SK-N-SH treated with all-trans-retinoic acid at 6 μM for 48 hours (cell line): ENCODE measurements at regions not wholly inside any gene's neighbourhood (a gene's known extent, or its start where the extent isn't known, plus 50 kb on each side); places are given as distances from the start of the nearest gene placed in this dataset.

Source experiments
- ATAC-seq: fragments of 200-7000 bp; cut with Tn5 transposase; 3 replicates; pipeline ENCODE4 v1.9.1; 2020; ENCODE audit warnings: mild to moderate bottlenecking, moderate library complexity
- ARNTL ChIP-seq: fragments of 450-650 bp; formaldehyde crosslinking; IDR thresholded peaks from 2 replicates; pipeline ENCODE4 v1.5.0; 2020; ENCODE audit warnings: low read depth, mild to moderate bottlenecking, moderate library complexity, borderline replicate concordance
- BACH2 ChIP-seq: fragments of 250-450 bp; sonication (Bioruptor Pico); IDR thresholded peaks from 2 replicates; pipeline ENCODE4 v1.9.0; 2021; ENCODE audit warnings: mild to moderate bottlenecking, borderline replicate concordance
- CSDC2 ChIP-seq: fragments of 250-450 bp; sonication (Bioruptor Pico); IDR thresholded peaks from 2 replicates; pipeline ENCODE4 v1.5.0; 2020; ENCODE audit warnings: mild to moderate bottlenecking, moderate library complexity
- ESRRG ChIP-seq: fragments of 250-450 bp; sonication (Bioruptor Pico); IDR thresholded peaks from 2 replicates; pipeline ENCODE4 v1.6.1; 2021; ENCODE audit warnings: mild to moderate bottlenecking
- GLIS3 ChIP-seq: fragments of 250-450 bp; sonication (Bioruptor Pico); IDR thresholded peaks from 2 replicates; pipeline ENCODE4 v1.5.0; 2020; ENCODE audit warnings: mild to moderate bottlenecking, moderate library complexity
- ISL1 ChIP-seq: fragments of 250-450 bp; sonication (Bioruptor Pico); IDR thresholded peaks from 2 replicates; pipeline ENCODE4 v2.1.2; 2022; ENCODE audit warnings: mild to moderate bottlenecking, moderate library complexity
- OSR1 ChIP-seq: fragments of 250-450 bp; sonication (Bioruptor Pico); IDR thresholded peaks from 2 replicates; pipeline ENCODE4 v1.8.0; 2022; ENCODE audit warnings: moderate library complexity, mild to moderate bottlenecking, inconsistent platforms
- PPARA ChIP-seq: fragments of 250-450 bp; sonication (Bioruptor Pico); IDR thresholded peaks from 2 replicates; pipeline ENCODE4 v1.5.0; 2020; ENCODE audit warnings: mild to moderate bottlenecking, borderline replicate concordance
- RARB ChIP-seq: fragments of 250-450 bp; sonication (Bioruptor Pico); IDR thresholded peaks from 2 replicates; pipeline ENCODE4 v1.8.0; 2021; ENCODE audit warnings: mild to moderate bottlenecking, moderate library complexity
- SNAI2 ChIP-seq: fragments of 250-450 bp; sonication (Bioruptor Pico); IDR thresholded peaks from 2 replicates; pipeline ENCODE4 v1.5.0; 2020; ENCODE audit warnings: mild to moderate bottlenecking, moderate library complexity
- TCF4 ChIP-seq: fragments of 250-450 bp; sonication (Bioruptor Pico); IDR thresholded peaks from 2 replicates; pipeline ENCODE4 v1.8.0; 2021; ENCODE audit warnings: mild to moderate bottlenecking, moderate library complexity, borderline replicate concordance
- TOX ChIP-seq: fragments of 250-450 bp; sonication (Bioruptor Pico); IDR thresholded peaks from 2 replicates; pipeline ENCODE4 v1.8.0; 2021; ENCODE audit warnings: mild to moderate bottlenecking, moderate library complexity, borderline replicate concordance
- ZC3H10 ChIP-seq: fragments of 250-450 bp; sonication (Bioruptor Pico); IDR thresholded peaks from 2 replicates; pipeline ENCODE4 v1.5.1; 2021; ENCODE audit warnings: mild to moderate bottlenecking, moderate library complexity
- ZFP3 ChIP-seq: fragments of 250-450 bp; sonication (Bioruptor Pico); IDR thresholded peaks from 2 replicates; pipeline ENCODE4 v1.5.0; 2020; ENCODE audit warnings: mild to moderate bottlenecking, moderate library complexity
- ZFP30 ChIP-seq: fragments of 450-650 bp; formaldehyde crosslinking; IDR thresholded peaks from 2 replicates; pipeline ENCODE4 v1.5.0; 2022; ENCODE audit warnings: mild to moderate bottlenecking, moderate library complexity
- ZNF565 ChIP-seq: fragments of 450-650 bp; formaldehyde crosslinking; conservative IDR thresholded peaks from 2 replicates; pipeline ENCODE4 v1.5.0; 2020; ENCODE audit warnings: low read depth, mild to moderate bottlenecking, moderate library complexity
- ZNF70 ChIP-seq: fragments of 450-650 bp; formaldehyde crosslinking; IDR thresholded peaks from 2 replicates; pipeline ENCODE4 v1.5.0; 2020; ENCODE audit warnings: mild to moderate bottlenecking, moderate library complexity
- ZNF8 ChIP-seq: fragments of 450-650 bp; formaldehyde crosslinking; IDR thresholded peaks from 2 replicates; pipeline ENCODE4 v1.5.0; 2020; ENCODE audit warnings: mild to moderate bottlenecking, moderate library complexity
- TF ChIP-seq, protein P1 (sequence below): fragments of 250-450 bp; sonication (Bioruptor Pico); IDR thresholded peaks from 2 replicates; pipeline ENCODE4 v1.5.1; 2021; ENCODE audit warnings: mild to moderate bottlenecking, moderate library complexity
- TF ChIP-seq, protein P2 (sequence below): fragments of 250-450 bp; sonication (Bioruptor Pico); IDR thresholded peaks from 2 replicates; pipeline ENCODE4 v1.5.1; 2020; ENCODE audit warnings: low read depth, mild to moderate bottlenecking, moderate library complexity
- TF ChIP-seq, protein P3 (sequence below): fragments of 250-450 bp; sonication (Bioruptor Pico); IDR thresholded peaks from 2 replicates; pipeline ENCODE4 v1.8.0; 2020; ENCODE audit warnings: mild to moderate bottlenecking, moderate library complexity, borderline replicate concordance
- TF ChIP-seq, protein P4 (sequence below): fragments of 250-450 bp; sonication (Bioruptor Pico); IDR thresholded peaks from 2 replicates; pipeline ENCODE4 v1.8.0; 2021; ENCODE audit warnings: low read depth, mild to moderate bottlenecking, moderate library complexity, borderline replicate concordance
- TF ChIP-seq, protein P5 (sequence below): fragments of 250-450 bp; sonication (Bioruptor Pico); IDR thresholded peaks from 2 replicates; pipeline ENCODE4 v1.5.0; 2020; ENCODE audit warnings: mild to moderate bottlenecking, moderate library complexity

DNA sequence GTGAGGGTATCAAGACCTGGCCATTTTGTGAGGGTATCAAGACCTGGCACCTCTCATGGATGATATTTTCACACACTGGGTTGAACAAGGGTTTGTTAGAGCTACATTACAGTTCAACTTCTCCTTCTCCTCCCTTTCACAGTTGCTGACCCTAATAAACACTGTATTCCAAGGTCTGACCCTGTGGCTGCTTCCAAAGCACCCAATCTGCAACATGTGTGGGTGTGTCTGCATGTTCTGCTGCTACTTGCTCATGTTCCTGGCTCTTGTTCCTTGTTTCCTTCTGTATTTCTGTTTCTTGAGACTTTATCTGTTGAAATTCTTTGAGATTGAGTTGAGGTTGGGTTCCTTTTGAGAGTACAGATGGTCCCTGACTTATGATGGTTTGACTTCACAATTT lies 162.1 kb upstream of the GMDS start:
- no peak for TF ChIP-seq TCF4 (CRISPR knock-in tag)
- no peak for TF ChIP-seq ZNF8 (CRISPR knock-in tag)
- no peak for TF ChIP-seq ESRRG (CRISPR knock-in tag)
- TF ChIP-seq, protein P1, sequence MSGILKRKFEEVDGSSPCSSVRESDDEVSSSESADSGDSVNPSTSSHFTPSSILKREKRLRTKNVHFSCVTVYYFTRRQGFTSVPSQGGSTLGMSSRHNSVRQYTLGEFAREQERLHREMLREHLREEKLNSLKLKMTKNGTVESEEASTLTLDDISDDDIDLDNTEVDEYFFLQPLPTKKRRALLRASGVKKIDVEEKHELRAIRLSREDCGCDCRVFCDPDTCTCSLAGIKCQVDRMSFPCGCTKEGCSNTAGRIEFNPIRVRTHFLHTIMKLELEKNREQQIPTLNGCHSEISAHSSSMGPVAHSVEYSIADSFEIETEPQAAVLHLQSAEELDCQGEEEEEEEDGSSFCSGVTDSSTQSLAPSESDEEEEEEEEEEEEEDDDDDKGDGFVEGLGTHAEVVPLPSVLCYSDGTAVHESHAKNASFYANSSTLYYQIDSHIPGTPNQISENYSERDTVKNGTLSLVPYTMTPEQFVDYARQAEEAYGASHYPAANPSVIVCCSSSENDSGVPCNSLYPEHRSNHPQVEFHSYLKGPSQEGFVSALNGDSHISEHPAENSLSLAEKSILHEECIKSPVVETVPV = no peak
- TF ChIP-seq BACH2 = no peak
- no peak for TF ChIP-seq RARB (CRISPR knock-in tag)
- TF ChIP-seq ISL1 (CRISPR knock-in tag) = no peak
- TF ChIP-seq, protein P2, sequence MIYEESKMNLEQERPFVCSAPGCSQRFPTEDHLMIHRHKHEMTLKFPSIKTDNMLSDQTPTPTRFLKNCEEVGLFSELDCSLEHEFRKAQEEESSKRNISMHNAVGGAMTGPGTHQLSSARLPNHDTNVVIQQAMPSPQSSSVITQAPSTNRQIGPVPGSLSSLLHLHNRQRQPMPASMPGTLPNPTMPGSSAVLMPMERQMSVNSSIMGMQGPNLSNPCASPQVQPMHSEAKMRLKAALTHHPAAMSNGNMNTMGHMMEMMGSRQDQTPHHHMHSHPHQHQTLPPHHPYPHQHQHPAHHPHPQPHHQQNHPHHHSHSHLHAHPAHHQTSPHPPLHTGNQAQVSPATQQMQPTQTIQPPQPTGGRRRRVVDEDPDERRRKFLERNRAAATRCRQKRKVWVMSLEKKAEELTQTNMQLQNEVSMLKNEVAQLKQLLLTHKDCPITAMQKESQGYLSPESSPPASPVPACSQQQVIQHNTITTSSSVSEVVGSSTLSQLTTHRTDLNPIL = no peak
- TF ChIP-seq, protein P3, sequence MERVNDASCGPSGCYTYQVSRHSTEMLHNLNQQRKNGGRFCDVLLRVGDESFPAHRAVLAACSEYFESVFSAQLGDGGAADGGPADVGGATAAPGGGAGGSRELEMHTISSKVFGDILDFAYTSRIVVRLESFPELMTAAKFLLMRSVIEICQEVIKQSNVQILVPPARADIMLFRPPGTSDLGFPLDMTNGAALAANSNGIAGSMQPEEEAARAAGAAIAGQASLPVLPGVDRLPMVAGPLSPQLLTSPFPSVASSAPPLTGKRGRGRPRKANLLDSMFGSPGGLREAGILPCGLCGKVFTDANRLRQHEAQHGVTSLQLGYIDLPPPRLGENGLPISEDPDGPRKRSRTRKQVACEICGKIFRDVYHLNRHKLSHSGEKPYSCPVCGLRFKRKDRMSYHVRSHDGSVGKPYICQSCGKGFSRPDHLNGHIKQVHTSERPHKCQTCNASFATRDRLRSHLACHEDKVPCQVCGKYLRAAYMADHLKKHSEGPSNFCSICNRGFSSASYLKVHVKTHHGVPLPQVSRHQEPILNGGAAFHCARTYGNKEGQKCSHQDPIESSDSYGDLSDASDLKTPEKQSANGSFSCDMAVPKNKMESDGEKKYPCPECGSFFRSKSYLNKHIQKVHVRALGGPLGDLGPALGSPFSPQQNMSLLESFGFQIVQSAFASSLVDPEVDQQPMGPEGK (CRISPR knock-in tag) = no peak
- no peak for TF ChIP-seq ARNTL (CRISPR knock-in tag)
- no peak for TF ChIP-seq PPARA (CRISPR knock-in tag)

DNA sequence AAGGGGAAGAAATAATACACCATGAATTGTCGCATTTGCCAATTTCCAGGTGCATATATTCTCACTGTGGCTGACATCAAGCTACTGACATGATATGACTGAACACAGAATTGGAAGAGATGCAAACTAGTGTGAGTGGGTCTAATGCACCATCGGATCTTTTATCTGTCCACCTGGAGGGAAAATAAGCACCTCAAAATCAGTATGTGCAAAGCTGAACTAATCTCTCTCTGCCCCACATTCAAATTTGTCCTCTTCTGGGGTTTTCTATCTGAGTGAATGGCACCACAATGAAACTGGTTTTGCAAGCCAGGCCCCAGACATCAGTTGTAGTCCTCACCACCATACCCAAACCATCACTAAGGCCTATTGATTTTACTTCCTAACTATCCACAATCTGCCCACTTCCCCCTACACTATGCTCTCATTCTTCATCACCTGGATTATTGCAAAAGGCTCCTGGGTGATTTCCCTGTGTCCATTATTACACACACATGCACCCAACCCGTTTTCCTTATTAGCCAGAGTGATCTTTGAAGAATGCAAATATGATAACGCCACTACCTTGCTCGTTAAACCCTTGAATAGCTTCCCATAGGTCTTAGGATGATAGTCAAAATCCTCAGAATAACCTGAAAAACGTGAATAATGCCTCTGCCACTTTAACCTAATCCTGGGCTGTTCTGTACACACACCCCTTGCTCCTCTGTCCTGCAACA lies 159.0 kb upstream of the GMDS start:
- no peak for ATAC-seq
- TF ChIP-seq GLIS3 (CRISPR knock-in tag) = no peak
- no peak for TF ChIP-seq TCF4 (CRISPR knock-in tag)
- no peak for TF ChIP-seq BACH2
- no peak for TF ChIP-seq ISL1 (CRISPR knock-in tag)
- TF ChIP-seq CSDC2 (CRISPR knock-in tag) = no peak
- TF ChIP-seq ZNF70 = no peak
- TF ChIP-seq, protein P3 (CRISPR knock-in tag) = no peak

More for the DNA sequence above, 162.1 kb upstream of the GMDS start:
- no peak for ATAC-seq

DNA sequence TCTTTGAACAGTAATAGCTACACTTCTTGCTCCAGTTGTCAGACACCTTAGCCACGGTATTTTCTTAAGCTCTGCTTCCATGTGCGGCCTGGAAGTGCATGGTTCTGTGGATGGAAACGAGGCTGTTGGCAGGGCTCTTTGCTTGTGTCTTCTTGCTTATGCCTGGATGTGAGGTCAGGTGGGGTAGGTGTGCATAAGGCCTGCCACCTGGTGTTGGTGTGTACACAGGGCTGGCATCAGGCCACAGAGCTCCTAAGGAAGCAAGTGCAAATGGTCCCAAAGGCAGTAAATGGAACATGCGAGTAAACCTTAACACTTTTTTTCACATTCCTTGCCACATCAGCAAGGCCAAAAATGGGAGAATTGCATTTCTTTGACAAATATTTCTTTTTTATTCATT lies 158.1 kb upstream of the GMDS start:
- ATAC-seq = no peak
- TF ChIP-seq, protein P4, sequence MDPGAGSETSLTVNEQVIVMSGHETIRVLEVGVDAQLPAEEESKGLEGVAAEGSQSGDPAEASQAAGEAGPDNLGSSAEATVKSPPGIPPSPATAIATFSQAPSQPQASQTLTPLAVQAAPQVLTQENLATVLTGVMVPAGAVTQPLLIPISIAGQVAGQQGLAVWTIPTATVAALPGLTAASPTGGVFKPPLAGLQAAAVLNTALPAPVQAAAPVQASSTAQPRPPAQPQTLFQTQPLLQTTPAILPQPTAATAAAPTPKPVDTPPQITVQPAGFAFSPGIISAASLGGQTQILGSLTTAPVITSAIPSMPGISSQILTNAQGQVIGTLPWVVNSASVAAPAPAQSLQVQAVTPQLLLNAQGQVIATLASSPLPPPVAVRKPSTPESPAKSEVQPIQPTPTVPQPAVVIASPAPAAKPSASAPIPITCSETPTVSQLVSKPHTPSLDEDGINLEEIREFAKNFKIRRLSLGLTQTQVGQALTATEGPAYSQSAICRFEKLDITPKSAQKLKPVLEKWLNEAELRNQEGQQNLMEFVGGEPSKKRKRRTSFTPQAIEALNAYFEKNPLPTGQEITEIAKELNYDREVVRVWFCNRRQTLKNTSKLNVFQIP = no peak
- TF ChIP-seq SNAI2 (CRISPR knock-in tag) = no peak
- TF ChIP-seq ARNTL (CRISPR knock-in tag) = no peak
- no peak for TF ChIP-seq ZFP30 (CRISPR knock-in tag)
- TF ChIP-seq TCF4 (CRISPR knock-in tag) = no peak
- TF ChIP-seq, protein P2 = no peak
- no peak for TF ChIP-seq ZFP3
- TF ChIP-seq OSR1 (CRISPR knock-in tag) = no peak
- TF ChIP-seq, protein P5, sequence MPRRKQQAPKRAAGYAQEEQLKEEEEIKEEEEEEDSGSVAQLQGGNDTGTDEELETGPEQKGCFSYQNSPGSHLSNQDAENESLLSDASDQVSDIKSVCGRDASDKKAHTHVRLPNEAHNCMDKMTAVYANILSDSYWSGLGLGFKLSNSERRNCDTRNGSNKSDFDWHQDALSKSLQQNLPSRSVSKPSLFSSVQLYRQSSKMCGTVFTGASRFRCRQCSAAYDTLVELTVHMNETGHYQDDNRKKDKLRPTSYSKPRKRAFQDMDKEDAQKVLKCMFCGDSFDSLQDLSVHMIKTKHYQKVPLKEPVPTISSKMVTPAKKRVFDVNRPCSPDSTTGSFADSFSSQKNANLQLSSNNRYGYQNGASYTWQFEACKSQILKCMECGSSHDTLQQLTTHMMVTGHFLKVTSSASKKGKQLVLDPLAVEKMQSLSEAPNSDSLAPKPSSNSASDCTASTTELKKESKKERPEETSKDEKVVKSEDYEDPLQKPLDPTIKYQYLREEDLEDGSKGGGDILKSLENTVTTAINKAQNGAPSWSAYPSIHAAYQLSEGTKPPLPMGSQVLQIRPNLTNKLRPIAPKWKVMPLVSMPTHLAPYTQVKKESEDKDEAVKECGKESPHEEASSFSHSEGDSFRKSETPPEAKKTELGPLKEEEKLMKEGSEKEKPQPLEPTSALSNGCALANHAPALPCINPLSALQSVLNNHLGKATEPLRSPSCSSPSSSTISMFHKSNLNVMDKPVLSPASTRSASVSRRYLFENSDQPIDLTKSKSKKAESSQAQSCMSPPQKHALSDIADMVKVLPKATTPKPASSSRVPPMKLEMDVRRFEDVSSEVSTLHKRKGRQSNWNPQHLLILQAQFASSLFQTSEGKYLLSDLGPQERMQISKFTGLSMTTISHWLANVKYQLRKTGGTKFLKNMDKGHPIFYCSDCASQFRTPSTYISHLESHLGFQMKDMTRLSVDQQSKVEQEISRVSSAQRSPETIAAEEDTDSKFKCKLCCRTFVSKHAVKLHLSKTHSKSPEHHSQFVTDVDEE (CRISPR knock-in tag) = no peak
- TF ChIP-seq, protein P1 = no peak
- no peak for TF ChIP-seq ESRRG (CRISPR knock-in tag)
- TF ChIP-seq ZNF70 = no peak
- no peak for TF ChIP-seq GLIS3 (CRISPR knock-in tag)
- TF ChIP-seq ISL1 (CRISPR knock-in tag) = no peak
- no peak for TF ChIP-seq BACH2
- no peak for TF ChIP-seq ZNF565 (CRISPR knock-in tag)
- TF ChIP-seq ZNF8 (CRISPR knock-in tag) = no peak
- TF ChIP-seq TOX (CRISPR knock-in tag) = no peak
- TF ChIP-seq ZC3H10 (CRISPR knock-in tag) = no peak
